ENCODE measurements at regions not wholly inside any gene's neighbourhood (a gene's known extent, or its start where the extent isn't known, plus 50 kb on each side); places are given as distances from the start of the nearest gene placed in this dataset.
A peak's percentile ranks its signal among the peaks of the same experiment; 100 is the strongest.

DNA sequence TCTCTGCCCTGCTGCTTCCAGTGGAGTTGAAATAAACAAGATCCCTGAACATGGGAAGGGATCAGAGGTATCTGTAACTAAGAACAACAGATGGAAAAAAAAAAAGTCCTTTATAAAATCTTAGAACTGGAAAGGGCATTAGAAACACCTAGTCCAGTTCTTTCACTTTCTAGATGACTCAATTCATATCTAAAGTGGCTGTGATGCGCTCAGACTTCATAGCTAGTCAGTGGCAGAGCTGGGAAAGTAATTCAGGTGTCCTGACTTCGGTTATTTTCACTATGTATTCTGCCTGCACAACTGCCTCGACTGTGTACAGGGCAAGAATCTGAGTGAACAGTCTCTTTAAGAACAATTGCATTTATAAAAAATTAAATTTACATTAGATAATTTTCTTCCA is 151.8 kb upstream of the TMTC4 start:
- Histone ChIP-seq H3K9me3 (ENCODE audit: control insufficient read depth, insufficient read depth, low read length) (no peaks in the 10 kb centered on the region), H3K36me3 (ENCODE audit: control insufficient read depth, insufficient read depth, low read length) (no peaks in the 10 kb centered on the region), H2BK20ac (ENCODE audit: low read depth, low read length) (no peak overlapping the region), H3K14ac (replicated peaks; ENCODE audit: low read depth, low read length) (no peak overlapping the region), H3K18ac (ENCODE audit: low read depth, low read length) (no peak overlapping the region), H3K27ac (ENCODE audit: insufficient read depth, low read length) (no peak overlapping the region), H2AK5ac (ENCODE audit: low read depth, low read length) (no peak overlapping the region), H3K4ac (ENCODE audit: low read depth, low read length) (no peak overlapping the region), H2BK120ac (ENCODE audit: low read depth, low read length) (no peak overlapping the region), H3K4me2 (ENCODE audit: low read depth, low read length) (no peak overlapping the region; the same call in 1 of the 2 replicates), H3K4me3 (ENCODE audit: insufficient read depth, low read depth, low read length) (peak overlapping the region; percentile 21; the same call in 1 of the 2 replicates), H2BK5ac (ENCODE audit: low read depth, low read length, poor library complexity, severe bottlenecking) (no peak overlapping the region), H2BK15ac (ENCODE audit: low read depth, low read length) (no peak overlapping the region), H3K27me3 (ENCODE audit: control insufficient read depth, insufficient read depth, low read length) (no peaks in the 10 kb centered on the region; the same call in none of the 2 replicates), H4K8ac (ENCODE audit: low read depth in 2 of 2, low read length in 2 of 2) (no peak overlapping the region), H4K5ac (ENCODE audit: low read depth, low read length) (no peak overlapping the region), H2AFZ (replicated peaks; ENCODE audit: low read length, poor library complexity) (no peak overlapping the region), H3K56ac (ENCODE audit: extremely low read depth, insufficient read depth, low read length) (no peak overlapping the region), H3K79me1 (ENCODE audit: low read depth in 1 of 2, low read length in 2 of 2) (no peaks in the 10 kb centered on the region), H3K9ac (ENCODE audit: low read depth, low read length) (no peak overlapping the region), H4K20me1 (ENCODE audit: insufficient read depth, low read length) (no peaks in the 10 kb centered on the region), H3K23ac (ENCODE audit: low read depth, low read length) (no peak overlapping the region), H3K4me1 (ENCODE audit: control insufficient read depth, insufficient read depth, low read length) (no peaks in the 10 kb centered on the region), H3K9me1 (ENCODE audit: insufficient read depth, low read length) (no peaks in the 10 kb centered on the region), H4K91ac (ENCODE audit: insufficient read depth, low read depth, low read length) (no peak overlapping the region), H2AK9ac (replicated peaks; ENCODE audit: low read depth, low read length, poor library complexity) (no peak overlapping the region)
- in situ Hi-C loops (cut with MboI; ENCODE audit: low sequenced_read_pairs) = no loop called here
- dilution Hi-C loops (cut with HindIII; ENCODE audit: low sequenced_read_pairs, unreplicated experiment) = no loop called here
- ChIA-PET POLR2A (ENCODE audit: unreplicated experiment) (no interaction called here), CTCF (no interaction called here)
- intact Hi-C loops (cut with micrococcal nuclease) = no loop called here
- DNase-seq = no peak
- no peak for TF ChIP-seq POLR2A (IDR thresholded peaks at IDR 0.05; ENCODE audit: low read depth, low read length)
- TF ChIP-seq MAFK (IDR thresholded peaks at IDR 0.05; ENCODE audit: low read depth, low read length) = no peak
- no peak for TF ChIP-seq CHD1 (IDR thresholded peaks at IDR 0.05; ENCODE audit: low read depth, low read length)
- no peak for TF ChIP-seq BHLHE40 (IDR thresholded peaks at IDR 0.05; ENCODE audit: low read depth, low read length)
- no peak for TF ChIP-seq NFE2L2 (IDR thresholded peaks at IDR 0.05; ENCODE audit: low read depth, low read length)
- no peak for TF ChIP-seq FOS (IDR thresholded peaks at IDR 0.05; ENCODE audit: low read depth, low read length)
- no peak for TF ChIP-seq RAD21 (IDR thresholded peaks at IDR 0.05; ENCODE audit: low read length)
- TF ChIP-seq RFX5 (IDR thresholded peaks at IDR 0.05; ENCODE audit: low read depth, low read length) = no peak
- WGBS, 2 experiments (ENCODE audit: extremely low coverage in 2 of 2, insufficient read length in 1 of 2) = no CpG with 5 or more reads among the region's 3 CpGs
- no peak for ATAC-seq (ENCODE audit: low read depth)
- no TSS peak for BruUV-seq (replicated peaks)
